Left ventricle myocardium inferior (tissue), 1 donor: ENCODE measurements at regions not wholly inside any gene's neighbourhood (a gene's known extent, or its start where the extent isn't known, plus 50 kb on each side); places are given as distances from the start of the nearest gene placed in this dataset.

Experiments used
- DNase-seq: peaks from one replicate; pipeline ENCODE4 v3.0.0-alpha.2; 2020
- H3K27ac ChIP-seq: fragments of 200-600 bp; replicated peaks from 2 replicates; pipeline ENCODE4 v1.8.0; 2021
- H3K27me3 ChIP-seq: fragments of 200-600 bp; 2 replicates; pipeline ENCODE4 v1.8.0; 2021; ENCODE audit warnings: low read depth
- H3K36me3 ChIP-seq: fragments of 200-600 bp; 2 replicates; pipeline ENCODE4 v1.8.0; 2021
- H3K4me1 ChIP-seq: fragments of 200-600 bp; 2 replicates; pipeline ENCODE4 v1.8.0; 2021
- H3K4me3 ChIP-seq: fragments of 200-600 bp; 2 replicates; pipeline ENCODE4 v1.8.0; 2021; ENCODE audit warnings: mild to moderate bottlenecking, moderate library complexity
- H3K9me3 ChIP-seq: fragments of 200-600 bp; replicated peaks from 2 replicates; pipeline ENCODE4 v1.8.0; 2021
- CTCF ChIP-seq: fragments of 200-600 bp; IDR thresholded peaks from 2 replicates; pipeline ENCODE4 v1.8.0; 2021; ENCODE audit warnings: antibody characterized with exemption, mild to moderate bottlenecking, borderline replicate concordance
- intact Hi-C: fragments of 100-400 bp; cut with micrococcal nuclease; formaldehyde crosslinking; loops from one replicate; pipeline ENCODE4 v1.11.0; 2022
- donor health status: DM: no; HTN: yes; CAD: no; lungs with severe emphysema.

- Histone ChIP-seq H3K36me3 (no peaks in the 10 kb centered on the region), H3K27ac (no peak overlapping the region), H3K4me3 (no peak overlapping the region), H3K27me3 (no peaks in the 10 kb centered on the region), H3K9me3 (no peaks in the 10 kb centered on the region), H3K4me1 (no peaks in the 10 kb centered on the region)
- TF ChIP-seq CTCF: no peak
- DNase-seq: no peak
- intact Hi-C loops: no loop called here
Measured at GRCh38 chr6:146885708-146886457, 287.1 kb downstream of the ADGB start.

- no peak for TF ChIP-seq CTCF
- DNase-seq: no peak
- H3K9me3 ChIP-seq: no peaks in the 10 kb centered on the region
- no peak overlapping the region for H3K4me3 ChIP-seq
- H3K4me1 ChIP-seq: no peaks in the 10 kb centered on the region
- intact Hi-C loops: no loop called here
- no peaks in the 10 kb centered on the region for H3K27me3 ChIP-seq
- H3K36me3 ChIP-seq: no peaks in the 10 kb centered on the region
- no peak overlapping the region for H3K27ac ChIP-seq
Measured at GRCh38 chr6:146886587-146887446, 288.0 kb downstream of the ADGB start.

- intact Hi-C loops: no loop called here
- Histone ChIP-seq H3K36me3 (no peaks in the 10 kb centered on the region), H3K27ac (no peak overlapping the region), H3K4me1 (no peaks in the 10 kb centered on the region), H3K27me3 (no peaks in the 10 kb centered on the region), H3K4me3 (no peak overlapping the region), H3K9me3 (no peaks in the 10 kb centered on the region)
- TF ChIP-seq CTCF: no peak
- no peak for DNase-seq
Measured at GRCh38 chr6:146887447-146888077, 288.8 kb downstream of the ADGB start.

- no peaks in the 10 kb centered on the region for H3K4me1 ChIP-seq
- no peak overlapping the region for H3K4me3 ChIP-seq
- DNase-seq: no peak
- H3K27me3 ChIP-seq: no peaks in the 10 kb centered on the region
- TF ChIP-seq CTCF: no peak
- intact Hi-C loops: no loop called here
- no peaks in the 10 kb centered on the region for H3K36me3 ChIP-seq
- H3K9me3 ChIP-seq: no peaks in the 10 kb centered on the region
- no peak overlapping the region for H3K27ac ChIP-seq
Measured at GRCh38 chr6:146889303-146889702, 290.5 kb downstream of the ADGB start.

- no peak overlapping the region for H3K4me3 ChIP-seq
- H3K9me3 ChIP-seq: no peaks in the 10 kb centered on the region
- no peaks in the 10 kb centered on the region for H3K27me3 ChIP-seq
- TF ChIP-seq CTCF: no peak
- DNase-seq: no peak
- H3K27ac ChIP-seq: no peak overlapping the region
- H3K4me1 ChIP-seq: no peaks in the 10 kb centered on the region
- intact Hi-C loops: no loop called here
- no peaks in the 10 kb centered on the region for H3K36me3 ChIP-seq
Measured at GRCh38 chr6:146890172-146890571, 291.4 kb downstream of the ADGB start.
